ENCODE measurements at regions not wholly inside any gene's neighbourhood (a gene's known extent, or its start where the extent isn't known, plus 50 kb on each side); places are given as distances from the start of the nearest gene placed in this dataset.

- Histone ChIP-seq H3K4me1 (ENCODE audit: control insufficient read depth in 2 of 3, insufficient read depth in 2 of 3, low read depth in 1 of 3, low read length in 3 of 3) (no peaks in the 10 kb centered on the region), H3K9ac (ENCODE audit: low read length in 3 of 3) (no peak overlapping the region), H3K27ac (ENCODE audit: low read depth in 2 of 2, low read length in 2 of 2) (no peak overlapping the region), H3K4me3 (ENCODE audit: low read length in 3 of 3) (no peak overlapping the region), H3K36me3 (ENCODE audit: control insufficient read depth in 2 of 3, insufficient read depth in 3 of 3, low read length in 3 of 3) (no peaks in the 10 kb centered on the region), H3K9me3 (ENCODE audit: control insufficient read depth in 2 of 3, insufficient read depth in 1 of 3, low read length in 3 of 3) (no peaks in the 10 kb centered on the region), H3K27me3 (ENCODE audit: control insufficient read depth, insufficient read depth, low read length) (no peaks in the 10 kb centered on the region)
- DNase-seq, result no peak
- no peak for TF ChIP-seq CTCF (IDR thresholded peaks at IDR 0.05; ENCODE audit: borderline replicate concordance, extremely low read depth, insufficient read depth)
- intact Hi-C loops (cut with DNase I), result no loop called here
- FAIRE-seq, result no peak
Observed at GRCh38 chr10:28082316-28082715, 83.4 kb upstream of the ODAD2 start.

- no peak for FAIRE-seq
- no peak for DNase-seq
- Histone ChIP-seq H3K27me3 (ENCODE audit: control insufficient read depth, insufficient read depth, low read length) (no peaks in the 10 kb centered on the region), H3K4me3 (ENCODE audit: low read length in 3 of 3) (no peak overlapping the region), H3K4me1 (ENCODE audit: control insufficient read depth in 2 of 3, insufficient read depth in 2 of 3, low read depth in 1 of 3, low read length in 3 of 3) (no peaks in the 10 kb centered on the region), H3K9me3 (ENCODE audit: control insufficient read depth in 2 of 3, insufficient read depth in 1 of 3, low read length in 3 of 3) (peaks cover 0 to 3% (median 0%) of the 10 kb centered on the region in 3 donors), H3K36me3 (ENCODE audit: control insufficient read depth in 2 of 3, insufficient read depth in 3 of 3, low read length in 3 of 3) (no peaks in the 10 kb centered on the region), H3K9ac (ENCODE audit: low read length in 3 of 3) (no peak overlapping the region), H3K27ac (ENCODE audit: low read depth in 2 of 2, low read length in 2 of 2) (no peak overlapping the region)
- TF ChIP-seq CTCF (IDR thresholded peaks at IDR 0.05; ENCODE audit: borderline replicate concordance, extremely low read depth, insufficient read depth), result no peak
- intact Hi-C loops (cut with DNase I), result no loop called here
Observed at GRCh38 chr10:28077889-28078288, 79.0 kb upstream of the ODAD2 start.

GRCh38 chr10:28075424-28075823 is 76.5 kb upstream of the ODAD2 start:
- no peak for TF ChIP-seq CTCF (IDR thresholded peaks at IDR 0.05; ENCODE audit: borderline replicate concordance, extremely low read depth, insufficient read depth)
- no peak for FAIRE-seq
- Histone ChIP-seq H3K27me3 (ENCODE audit: control insufficient read depth, insufficient read depth, low read length) (no peaks in the 10 kb centered on the region), H3K9me3 (ENCODE audit: control insufficient read depth in 2 of 3, insufficient read depth in 1 of 3, low read length in 3 of 3) (peaks cover 0 to 3% (median 0%) of the 10 kb centered on the region in 3 donors), H3K27ac (ENCODE audit: low read depth in 2 of 2, low read length in 2 of 2) (no peak overlapping the region), H3K9ac (ENCODE audit: low read length in 3 of 3) (no peak overlapping the region), H3K36me3 (ENCODE audit: control insufficient read depth in 2 of 3, insufficient read depth in 3 of 3, low read length in 3 of 3) (no peaks in the 10 kb centered on the region), H3K4me1 (ENCODE audit: control insufficient read depth in 2 of 3, insufficient read depth in 2 of 3, low read depth in 1 of 3, low read length in 3 of 3) (no peaks in the 10 kb centered on the region), H3K4me3 (ENCODE audit: low read length in 3 of 3) (no peak overlapping the region)
- intact Hi-C loops (cut with DNase I), result no loop called here
- DNase-seq, result no peak

- Histone ChIP-seq H3K27ac (ENCODE audit: low read depth in 2 of 2, low read length in 2 of 2) (no peak overlapping the region), H3K9ac (ENCODE audit: low read length in 3 of 3) (no peak overlapping the region), H3K4me3 (ENCODE audit: low read length in 3 of 3) (no peak overlapping the region), H3K36me3 (ENCODE audit: control insufficient read depth in 2 of 3, insufficient read depth in 3 of 3, low read length in 3 of 3) (peaks cover 0 to 2% (median 0%) of the 10 kb centered on the region in 3 donors), H3K27me3 (ENCODE audit: control insufficient read depth, insufficient read depth, low read length) (no peaks in the 10 kb centered on the region), H3K4me1 (ENCODE audit: control insufficient read depth in 2 of 3, insufficient read depth in 2 of 3, low read depth in 1 of 3, low read length in 3 of 3) (no peaks in the 10 kb centered on the region), H3K9me3 (ENCODE audit: control insufficient read depth in 2 of 3, insufficient read depth in 1 of 3, low read length in 3 of 3) (peaks cover 0 to 3% (median 0%) of the 10 kb centered on the region in 3 donors)
- FAIRE-seq (no peak), DNase-seq (no peak)
- intact Hi-C loops (cut with DNase I), result no loop called here
- no peak for TF ChIP-seq CTCF (IDR thresholded peaks at IDR 0.05; ENCODE audit: borderline replicate concordance, extremely low read depth, insufficient read depth)
Observed at GRCh38 chr10:28072573-28072972, 73.7 kb upstream of the ODAD2 start.
